Hepatocyte (in vitro differentiated cells): ENCODE measurements at regions not wholly inside any gene's neighbourhood (a gene's known extent, or its start where the extent isn't known, plus 50 kb on each side); places are given as distances from the start of the nearest gene placed in this dataset.

Experiments
- DNase-seq: peaks from one replicate; pipeline ENCODE4 v3.0.0-alpha.2; 2016; ENCODE audit warnings: low spot score
- H2AFZ ChIP-seq: fragments of 200-600 bp; sonication (generic); 2 replicates; pipeline ENCODE4 v1.6.0; 2016; ENCODE audit warnings: antibody characterized with exemption, mild to moderate bottlenecking
- H3K27ac ChIP-seq: fragments of 200-600 bp; sonication (generic); 2 replicates; pipeline ENCODE4 v1.5.1; 2016; ENCODE audit warnings: mild to moderate bottlenecking
- H3K27me3 ChIP-seq: fragments of 200-600 bp; sonication (generic); 2 replicates; pipeline ENCODE4 v1.6.1; 2016
- H3K36me3 ChIP-seq: fragments of 200-600 bp; sonication (generic); replicated peaks from 2 replicates; pipeline ENCODE4 v1.5.1; 2016; ENCODE audit warnings: low read depth; ENCODE audit not compliant: insufficient read depth
- H3K4me1 ChIP-seq: fragments of 200-600 bp; sonication (generic); 2 replicates; pipeline ENCODE4 v1.5.1; 2016; ENCODE audit warnings: mild to moderate bottlenecking, moderate library complexity; ENCODE audit not compliant: insufficient read depth
- H3K4me2 ChIP-seq: fragments of 200-600 bp; sonication (generic); 2 replicates; pipeline ENCODE4 v1.6.0; 2016
- H3K4me3 ChIP-seq: fragments of 200-600 bp; sonication (generic); 2 replicates; pipeline ENCODE4 v1.5.1; 2016; ENCODE audit warnings: mild to moderate bottlenecking
- H3K79me2 ChIP-seq: fragments of 200-600 bp; sonication (generic); 2 replicates; pipeline ENCODE4 v1.6.0; 2017; ENCODE audit warnings: mild to moderate bottlenecking
- H3K9me2 ChIP-seq: fragments of 200-600 bp; sonication (generic); replicated peaks from 2 replicates; pipeline ENCODE4 v1.6.0; 2017; ENCODE audit warnings: mild to moderate bottlenecking; ENCODE audit not compliant: insufficient read depth
- H3K9me3 ChIP-seq: fragments of 200-600 bp; sonication (generic); 2 replicates; pipeline ENCODE4 v1.5.1; 2016; ENCODE audit warnings: low read depth, mild to moderate bottlenecking
- H4K20me1 ChIP-seq: fragments of 200-600 bp; sonication (generic); 2 replicates; pipeline ENCODE4 v1.6.0; 2016; ENCODE audit warnings: mild to moderate bottlenecking; ENCODE audit not compliant: insufficient read depth, poor library complexity, severe bottlenecking
- EZH2 ChIP-seq: fragments of 200-600 bp; sonication (generic); IDR thresholded peaks from 2 replicates; pipeline ENCODE4 v1.6.1; 2016; ENCODE audit warnings: antibody characterized with exemption, mild to moderate bottlenecking, borderline replicate concordance
- EZH2phosphoT487 ChIP-seq: fragments of 200-600 bp; sonication (generic); IDR thresholded peaks from one replicate; pipeline ENCODE4 v1.6.1; 2018; ENCODE audit warnings: antibody characterized with exemption, mild to moderate bottlenecking, low read depth, moderate library complexity; ENCODE audit not compliant: unreplicated experiment, severe bottlenecking
- WGBS: methylation state at CpG from one replicate; pipeline ENCODE4 v1.1.6; 2016; ENCODE audit warnings: low lambda C conversion rate; ENCODE audit errors: missing lambda C conversion rate; 5-methylcytosine and 5-hydroxymethylcytosine counted together
- TF ChIP-seq, protein P1 (sequence below): fragments of 200-600 bp; sonication (generic); IDR thresholded peaks from 2 replicates; pipeline ENCODE4 v1.5.1; 2016; ENCODE audit warnings: antibody characterized with exemption, mild to moderate bottlenecking; ENCODE audit not compliant: poor library complexity

DNA sequence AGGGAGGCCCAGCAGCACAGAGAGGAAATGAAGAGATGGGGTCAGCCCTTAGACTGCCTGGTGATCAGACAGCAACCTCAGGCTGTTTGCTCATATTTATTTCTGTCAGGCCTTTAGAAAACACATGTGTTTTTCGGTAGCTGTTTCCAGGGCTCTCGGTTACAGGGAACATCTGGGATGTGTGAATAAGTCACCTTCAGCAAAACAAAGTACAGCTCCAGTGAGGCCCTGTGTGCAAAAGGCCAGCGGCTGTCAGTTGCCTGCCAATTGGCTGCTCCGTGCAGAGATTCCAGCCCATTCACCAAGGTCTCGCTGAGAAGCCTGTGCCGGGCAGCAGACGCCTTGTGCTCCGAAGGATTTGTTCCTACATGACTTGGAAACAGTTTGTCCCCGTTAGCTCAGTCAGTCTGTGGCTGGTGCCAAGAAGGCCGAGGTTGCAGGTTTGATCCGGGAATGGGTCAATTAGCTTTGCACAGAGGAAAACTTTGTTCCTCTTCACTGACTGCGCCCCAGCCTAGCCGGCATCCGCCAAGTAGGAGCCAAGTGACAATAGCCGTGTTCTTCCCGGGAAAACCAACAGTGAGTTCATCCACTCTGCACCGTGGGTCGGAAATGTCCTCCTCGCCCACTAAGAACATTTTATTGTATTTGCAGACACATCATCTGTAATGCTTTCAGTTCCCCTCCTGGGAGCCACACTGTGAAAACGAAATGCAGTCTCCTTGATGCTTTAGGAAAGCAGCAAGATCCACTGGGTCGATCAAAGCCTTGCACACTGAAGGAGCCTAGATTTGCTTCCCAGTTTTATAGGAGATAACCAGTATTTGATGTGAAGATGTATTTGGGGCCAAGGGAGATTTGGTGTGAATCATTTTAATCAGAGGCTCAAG is 315.4 kb upstream of the CDYL start:
- no peaks in the 10 kb centered on the region for H4K20me1 ChIP-seq
- no peaks in the 10 kb centered on the region for H3K4me1 ChIP-seq
- peak; percentile 35 for DNase-seq
- H3K79me2 ChIP-seq: no peaks in the 10 kb centered on the region
- H3K4me2 ChIP-seq: no peak overlapping the region
- H3K27ac ChIP-seq: peak overlapping the region; percentile 47
- no peak overlapping the region for H3K4me3 ChIP-seq
- no peaks in the 10 kb centered on the region for H3K9me3 ChIP-seq
- no peaks in the 10 kb centered on the region for H3K9me2 ChIP-seq
- H3K27me3 ChIP-seq: no peaks in the 10 kb centered on the region
- 75% methylated on average over 21 of the region's 21 CpGs for WGBS
- H2AFZ ChIP-seq: no peak overlapping the region
- no peaks in the 10 kb centered on the region for H3K36me3 ChIP-seq
- no peak for TF ChIP-seq EZH2phosphoT487
- TF ChIP-seq, protein P1, sequence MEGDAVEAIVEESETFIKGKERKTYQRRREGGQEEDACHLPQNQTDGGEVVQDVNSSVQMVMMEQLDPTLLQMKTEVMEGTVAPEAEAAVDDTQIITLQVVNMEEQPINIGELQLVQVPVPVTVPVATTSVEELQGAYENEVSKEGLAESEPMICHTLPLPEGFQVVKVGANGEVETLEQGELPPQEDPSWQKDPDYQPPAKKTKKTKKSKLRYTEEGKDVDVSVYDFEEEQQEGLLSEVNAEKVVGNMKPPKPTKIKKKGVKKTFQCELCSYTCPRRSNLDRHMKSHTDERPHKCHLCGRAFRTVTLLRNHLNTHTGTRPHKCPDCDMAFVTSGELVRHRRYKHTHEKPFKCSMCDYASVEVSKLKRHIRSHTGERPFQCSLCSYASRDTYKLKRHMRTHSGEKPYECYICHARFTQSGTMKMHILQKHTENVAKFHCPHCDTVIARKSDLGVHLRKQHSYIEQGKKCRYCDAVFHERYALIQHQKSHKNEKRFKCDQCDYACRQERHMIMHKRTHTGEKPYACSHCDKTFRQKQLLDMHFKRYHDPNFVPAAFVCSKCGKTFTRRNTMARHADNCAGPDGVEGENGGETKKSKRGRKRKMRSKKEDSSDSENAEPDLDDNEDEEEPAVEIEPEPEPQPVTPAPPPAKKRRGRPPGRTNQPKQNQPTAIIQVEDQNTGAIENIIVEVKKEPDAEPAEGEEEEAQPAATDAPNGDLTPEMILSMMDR: no peak
- no peak for TF ChIP-seq EZH2

DNA sequence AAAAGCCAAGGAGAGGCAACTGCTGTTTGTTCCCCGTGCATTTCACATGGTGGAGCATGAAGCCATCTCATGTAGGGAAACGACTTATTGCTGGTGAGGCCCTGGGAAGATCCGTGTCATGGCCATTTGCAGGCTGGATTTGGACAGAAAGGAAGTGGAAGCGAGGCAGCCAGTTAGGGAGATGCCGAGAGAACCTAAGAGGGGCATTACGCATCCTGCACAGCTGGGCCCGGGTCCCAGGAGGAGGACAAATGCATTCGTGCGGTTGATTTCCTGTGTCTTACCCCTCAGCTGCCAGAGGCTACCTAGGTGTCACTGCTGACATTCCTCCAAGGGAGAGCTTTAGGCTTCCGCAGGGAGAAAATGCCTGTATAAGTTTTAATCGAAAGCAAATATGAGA is 316.2 kb upstream of the CDYL start:
- Histone ChIP-seq H3K27me3 (no peaks in the 10 kb centered on the region), H3K79me2 (no peaks in the 10 kb centered on the region), H3K4me2 (no peak overlapping the region), H3K27ac (peak overlapping the region; percentile 47), H3K9me3 (no peaks in the 10 kb centered on the region), H4K20me1 (no peaks in the 10 kb centered on the region), H3K4me1 (no peaks in the 10 kb centered on the region), H2AFZ (no peak overlapping the region), H3K36me3 (no peaks in the 10 kb centered on the region), H3K9me2 (no peaks in the 10 kb centered on the region), H3K4me3 (no peak overlapping the region)
- WGBS: 92% methylated on average over 11 of the region's 11 CpGs
- no peak for DNase-seq
- no peak for TF ChIP-seq EZH2phosphoT487
- no peak for TF ChIP-seq EZH2
- TF ChIP-seq, protein P1: no peak

DNA sequence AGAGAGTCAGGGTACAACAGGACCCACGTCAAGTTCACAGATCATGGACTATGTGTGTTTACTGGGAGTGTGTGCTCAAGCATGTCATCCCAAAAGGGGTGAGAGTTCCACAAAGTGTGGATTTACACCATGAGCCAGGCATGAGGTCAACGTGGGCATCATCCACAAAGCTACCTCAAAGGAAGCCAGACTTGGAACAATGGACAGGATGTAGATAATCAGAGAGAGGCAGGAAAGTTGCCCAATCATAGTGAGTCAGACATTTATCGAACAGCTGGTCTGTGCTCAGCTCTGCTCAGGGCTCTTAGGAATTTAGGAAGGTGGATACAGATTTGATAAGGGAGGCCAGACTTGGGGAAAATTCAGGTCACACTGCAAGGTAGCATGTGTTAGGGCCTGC is 317.2 kb upstream of the CDYL start:
- no peak overlapping the region for H3K4me3 ChIP-seq
- H3K27me3 ChIP-seq: no peaks in the 10 kb centered on the region
- no peaks in the 10 kb centered on the region for H3K9me3 ChIP-seq
- H4K20me1 ChIP-seq: no peaks in the 10 kb centered on the region
- H3K4me2 ChIP-seq: no peak overlapping the region
- peak; percentile 37 for DNase-seq
- no peaks in the 10 kb centered on the region for H3K4me1 ChIP-seq
- no peaks in the 10 kb centered on the region for H3K9me2 ChIP-seq
- no peaks in the 10 kb centered on the region for H3K36me3 ChIP-seq
- no peak overlapping the region for H2AFZ ChIP-seq
- WGBS: 64% methylated on average over 3 of the region's 3 CpGs
- TF ChIP-seq EZH2 (no peak), EZH2phosphoT487 (no peak)
- TF ChIP-seq, protein P1: no peak
- no peaks in the 10 kb centered on the region for H3K79me2 ChIP-seq
- no peak overlapping the region for H3K27ac ChIP-seq
